ENCODE measurements at regions not wholly inside any gene's neighbourhood (a gene's known extent, or its start where the extent isn't known, plus 50 kb on each side); places are given as distances from the start of the nearest gene placed in this dataset.

DNA sequence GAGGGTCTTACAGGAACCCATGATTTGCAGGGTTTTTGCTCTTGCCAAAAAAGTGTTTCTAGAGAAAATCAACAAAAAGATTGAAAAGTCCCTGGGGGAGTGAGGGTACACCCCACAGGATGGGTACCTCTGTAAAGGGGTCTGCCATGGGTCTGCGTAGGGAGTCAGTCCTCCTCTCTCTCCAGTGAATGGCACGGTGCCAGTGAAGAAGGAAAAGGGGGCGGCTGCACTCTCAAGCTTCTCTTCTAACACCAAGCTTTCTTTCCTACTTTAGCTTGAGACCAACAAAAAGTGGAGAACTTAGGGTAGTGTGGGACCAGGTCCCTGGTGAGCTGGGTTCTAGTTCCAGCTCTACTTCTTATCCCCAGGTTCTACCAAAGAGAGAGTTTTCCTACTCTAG is 87.4 kb downstream of the GLUL start:
- TF ChIP-seq, protein P1, sequence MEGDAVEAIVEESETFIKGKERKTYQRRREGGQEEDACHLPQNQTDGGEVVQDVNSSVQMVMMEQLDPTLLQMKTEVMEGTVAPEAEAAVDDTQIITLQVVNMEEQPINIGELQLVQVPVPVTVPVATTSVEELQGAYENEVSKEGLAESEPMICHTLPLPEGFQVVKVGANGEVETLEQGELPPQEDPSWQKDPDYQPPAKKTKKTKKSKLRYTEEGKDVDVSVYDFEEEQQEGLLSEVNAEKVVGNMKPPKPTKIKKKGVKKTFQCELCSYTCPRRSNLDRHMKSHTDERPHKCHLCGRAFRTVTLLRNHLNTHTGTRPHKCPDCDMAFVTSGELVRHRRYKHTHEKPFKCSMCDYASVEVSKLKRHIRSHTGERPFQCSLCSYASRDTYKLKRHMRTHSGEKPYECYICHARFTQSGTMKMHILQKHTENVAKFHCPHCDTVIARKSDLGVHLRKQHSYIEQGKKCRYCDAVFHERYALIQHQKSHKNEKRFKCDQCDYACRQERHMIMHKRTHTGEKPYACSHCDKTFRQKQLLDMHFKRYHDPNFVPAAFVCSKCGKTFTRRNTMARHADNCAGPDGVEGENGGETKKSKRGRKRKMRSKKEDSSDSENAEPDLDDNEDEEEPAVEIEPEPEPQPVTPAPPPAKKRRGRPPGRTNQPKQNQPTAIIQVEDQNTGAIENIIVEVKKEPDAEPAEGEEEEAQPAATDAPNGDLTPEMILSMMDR (conservative IDR thresholded peaks at IDR 0.05) = no peak
- no peaks in the 10 kb centered on the region for H4K20me1 ChIP-seq (ENCODE audit: control insufficient read depth, insufficient read depth, insufficient read length)
- H4K8ac ChIP-seq (replicated peaks; ENCODE audit: insufficient read length, low read depth, low read length) = no peak overlapping the region
- no peaks in the 10 kb centered on the region for H3K79me1 ChIP-seq (ENCODE audit: insufficient read depth, low read depth, low read length, poor library complexity, severe bottlenecking)
- no peak overlapping the region for H3K14ac ChIP-seq (ENCODE audit: insufficient read depth, low read length)
- H2BK5ac ChIP-seq (ENCODE audit: insufficient read length, low read length) = no peak overlapping the region
- no peaks in the 10 kb centered on the region for H3K9me3 ChIP-seq (ENCODE audit: control insufficient read depth, low read depth, low read length)
- H3K79me2 ChIP-seq (ENCODE audit: insufficient read depth, low read length) = no peaks in the 10 kb centered on the region
- no peak overlapping the region for H2AFZ ChIP-seq (ENCODE audit: low read length)
- no peak overlapping the region for H3K23ac ChIP-seq (ENCODE audit: insufficient read length, low read depth, low read length)
- H2BK15ac ChIP-seq (ENCODE audit: low read depth, low read length) = no peak overlapping the region
- Mint-ChIP-seq H3K4me3 (no peak overlapping the region), H3K36me3 (ENCODE audit: insufficient read depth in 1 of 3, low read depth in 3 of 3) (0 out of 7 replicates have a peak, but pooled peaks cover 0 to 4% (median 0%) of the 10 kb centered on the region in 3 experiments), H3K27me3 (ENCODE audit: low read depth) (no peaks in the 10 kb centered on the region), H3K4me1 (peaks cover 14 to 22% of the 10 kb centered on the region in 2 experiments), H3K27ac (no peak overlapping the region), H3K9me3 (peaks cover 0 to 4% of the 10 kb centered on the region in 2 experiments; a peak in 3 of 5 replicates)
- H2BK12ac ChIP-seq (ENCODE audit: insufficient read length, low read depth, low read length) = no peak overlapping the region
- no peaks in the 10 kb centered on the region for H3K23me2 ChIP-seq (ENCODE audit: insufficient read length, low read depth, low read length, poor library complexity, severe bottlenecking)
- no peak for DNase-seq
- no peak overlapping the region for H3K4ac ChIP-seq (ENCODE audit: low read depth, low read length)
- WGBS (ENCODE audit: extremely low coverage, insufficient read length, low lambda C conversion rate) = no CpG with 5 or more reads among the region's 3 CpGs
- no peak overlapping the region for H3K56ac ChIP-seq (ENCODE audit: insufficient read length, low read depth, low read length)
- H4K91ac ChIP-seq (ENCODE audit: insufficient read length, low read depth, low read length) = no peak overlapping the region
- H3K4me2 ChIP-seq (ENCODE audit: insufficient read depth, insufficient read length, low read length) = no peak overlapping the region
- no peak overlapping the region for H4K5ac ChIP-seq (ENCODE audit: insufficient read length, low read depth, low read length)
- no peak overlapping the region for H2BK20ac ChIP-seq (ENCODE audit: low read depth, low read length, poor library complexity, severe bottlenecking)
- no peaks in the 10 kb centered on the region for H3K27me3 ChIP-seq (ENCODE audit: insufficient read depth, low read length)
- H3T11ph ChIP-seq (ENCODE audit: low read length) = no peak overlapping the region
- no peak overlapping the region for H3K9ac ChIP-seq (ENCODE audit: extremely low read depth, insufficient read length, low read length)
- H3K18ac ChIP-seq (ENCODE audit: insufficient read length, low read depth, low read length) = no peak overlapping the region
- no peak overlapping the region for H3K27ac ChIP-seq (ENCODE audit: insufficient read length, low read depth, low read length)
- no peak overlapping the region for H2BK120ac ChIP-seq (ENCODE audit: low read depth, low read length, poor library complexity, severe bottlenecking)
- no peaks in the 10 kb centered on the region for H3K4me1 ChIP-seq (ENCODE audit: insufficient read depth, low read length)
- no peak overlapping the region for H2AK5ac ChIP-seq (ENCODE audit: insufficient read length, low read length)

All from H9 (cell line).